Naive thymus-derived CD4-positive, alpha-beta T cell (primary cell): ENCODE measurements at regions not wholly inside any gene's neighbourhood (a gene's known extent, or its start where the extent isn't known, plus 50 kb on each side); places are given as distances from the start of the nearest gene placed in this dataset.
"Not testable (repeated sequence)": the region's sequence is repeated elsewhere in the genome, so short reads cannot be mapped to it uniquely, and the experiment has no call there.

Source experiments
- ATAC-seq: fragments of 150-1000 bp; cut with Tn5 transposase; 2 replicates; pipeline ENCODE4 v1.10.0; 2021; ENCODE audit warnings: mild to moderate bottlenecking, moderate library complexity
- CTCF ChIA-PET: fragments of 350-600 bp; sonication (Branson Sonifier 250); formaldehyde crosslinking; loops from one replicate; lab custom pipeline; 2021; ENCODE audit warnings: antibody characterized with exemption; lab: Charles Lee
- POLR2A ChIA-PET: fragments of 350-600 bp; sonication (Branson Sonifier 250); formaldehyde crosslinking; loops from one replicate; lab custom pipeline; 2021; ENCODE audit warnings: antibody characterized with exemption, inconsistent platforms; lab: Charles Lee
- DNase-seq, 9 donors: peaks; one replicate each; pipeline versions ENCODE4 v3.0.0 to v3.0.0-alpha.2; 2020 to 2022; ENCODE audit warnings: mixed read lengths in 1 of 9
- H3K27ac ChIP-seq: one replicate; pipeline ENCODE4 v1.7.0; 2013; ENCODE audit warnings: mild to moderate bottlenecking, low read depth, low read length, moderate library complexity
- H3K27me3 ChIP-seq, 2 donors: one replicate each; pipeline ENCODE4 v1.7.0; 2013; ENCODE audit warnings: low read length in 2 of 2, mild to moderate bottlenecking in 2 of 2, moderate library complexity in 2 of 2; ENCODE audit not compliant: control insufficient read depth in 2 of 2, insufficient read depth in 2 of 2
- H3K36me3 ChIP-seq, 3 experiments: 1 replicate in 2 of 3; 2 replicates in 1 of 3; pipeline ENCODE4 v1.7.0; 2013; ENCODE audit warnings: low read length in 3 of 3, mild to moderate bottlenecking in 3 of 3, moderate library complexity in 1 of 3; ENCODE audit not compliant: insufficient read depth in 3 of 3, control insufficient read depth in 2 of 3
- H3K4me1 ChIP-seq, 2 donors: one replicate each; pipeline ENCODE4 v1.7.0; 2013; ENCODE audit warnings: low read length in 2 of 2, mild to moderate bottlenecking in 2 of 2, moderate library complexity in 1 of 2; ENCODE audit not compliant: control insufficient read depth in 2 of 2, insufficient read depth in 2 of 2
- H3K4me3 ChIP-seq: 2 replicates; pipeline ENCODE4 v1.7.0; 2013; ENCODE audit warnings: mild to moderate bottlenecking, low read length
- H3K9me3 ChIP-seq, 3 experiments: 1 replicate in 2 of 3; 2 replicates in 1 of 3; pipeline ENCODE4 v1.7.0; 2013; ENCODE audit warnings: low read length in 3 of 3; ENCODE audit not compliant: control insufficient read depth in 2 of 3
- H3K27ac Mint-ChIP-seq, 9 donors: one replicate each; pipeline ENCODE4 v1.8.0; 2020 to 2022; ENCODE audit warnings: mixed read lengths in 9 of 9, mild to moderate bottlenecking in 8 of 9, moderate library complexity in 5 of 9, inconsistent platforms in 2 of 9
- H3K27me3 Mint-ChIP-seq, 5 donors: one replicate each; pipeline ENCODE4 v1.8.0; 2021 to 2022; ENCODE audit warnings: mixed read lengths in 5 of 5, mild to moderate bottlenecking in 1 of 5
- H3K36me3 Mint-ChIP-seq, 5 donors: one replicate each; pipeline ENCODE4 v1.8.0; 2020 to 2022; ENCODE audit warnings: mixed read lengths in 5 of 5, mild to moderate bottlenecking in 3 of 5, inconsistent platforms in 1 of 5
- H3K4me1 Mint-ChIP-seq, 7 donors: one replicate each; pipeline ENCODE4 v1.8.0; 2020 to 2022; ENCODE audit warnings: mixed read lengths in 7 of 7, mild to moderate bottlenecking in 3 of 7, inconsistent platforms in 1 of 7
- H3K4me3 Mint-ChIP-seq, 10 donors: one replicate each; pipeline ENCODE4 v1.8.0; 2020 to 2022; ENCODE audit warnings: mild to moderate bottlenecking in 10 of 10, mixed read lengths in 10 of 10, moderate library complexity in 6 of 10, inconsistent platforms in 2 of 10
- H3K9me3 Mint-ChIP-seq, 11 donors: one replicate each; pipeline ENCODE4 v1.8.0; 2020 to 2022; ENCODE audit warnings: mixed read lengths in 11 of 11, mild to moderate bottlenecking in 4 of 11, inconsistent platforms in 1 of 11, moderate library complexity in 1 of 11
- intact Hi-C, 2 donors: fragments of 100-400 bp; cut with micrococcal nuclease; formaldehyde crosslinking; loops; one replicate each; pipeline ENCODE4 v1.15.1; 2023

GRCh38 chr5:127176769-127177168 is 103.5 kb upstream of the C5orf63 start:
- Histone ChIP-seq H3K9me3 (no peaks in the 10 kb centered on the region), H3K36me3 (no peaks in the 10 kb centered on the region), H3K4me3 (no peak overlapping the region), H3K4me1 (no peaks in the 10 kb centered on the region), H3K27me3 (no peaks in the 10 kb centered on the region), H3K27ac (no peak overlapping the region)
- H3K27me3 Mint-ChIP-seq: peaks cover 4 to 28% (median 9%) of the 10 kb centered on the region in 5 donors
- no peak for ATAC-seq
- CTCF ChIA-PET: no interaction called here
- intact Hi-C loops: no loop called here
- no peak overlapping the region for H3K4me3 Mint-ChIP-seq
- no peaks in the 10 kb centered on the region for H3K4me1 Mint-ChIP-seq
- POLR2A ChIA-PET: no interaction called here
- H3K27ac Mint-ChIP-seq: no peak overlapping the region
- peaks cover 0 to 7% (median 0%) of the 10 kb centered on the region in 5 donors for H3K36me3 Mint-ChIP-seq
- no peak for DNase-seq
- peaks cover 0 to 16% (median 7%) of the 10 kb centered on the region in 11 donors for H3K9me3 Mint-ChIP-seq

GRCh38 chr5:127182631-127183030 is 108.0 kb upstream of the MEGF10 start:
- H3K9me3 Mint-ChIP-seq, H3K27ac Mint-ChIP-seq, H3K36me3 Mint-ChIP-seq, H3K4me1 Mint-ChIP-seq, H3K27me3 ChIP-seq, DNase-seq, intact Hi-C loops, H3K27ac ChIP-seq, H3K36me3 ChIP-seq, H3K4me1 ChIP-seq, H3K9me3 ChIP-seq, H3K4me3 ChIP-seq, CTCF ChIA-PET, ATAC-seq, POLR2A ChIA-PET, H3K4me3 Mint-ChIP-seq: not testable (repeated sequence)
- peaks cover 2 to 16% (median 8%) of the 10 kb centered on the region in 5 donors for H3K27me3 Mint-ChIP-seq

GRCh38 chr5:127183332-127183731 is 107.3 kb upstream of the MEGF10 start:
- POLR2A ChIA-PET: no interaction called here
- Mint-ChIP-seq H3K9me3 (no peaks in the 10 kb centered on the region), H3K4me3 (no peak overlapping the region)

GRCh38 chr5:127184851-127185250 is 105.7 kb upstream of the MEGF10 start:
- Mint-ChIP-seq H3K4me3 (no peak overlapping the region), H3K4me1 (no peaks in the 10 kb centered on the region), H3K36me3 (no peaks in the 10 kb centered on the region), H3K9me3 (no peaks in the 10 kb centered on the region), H3K27me3 (peaks cover 5 to 16% (median 8%) of the 10 kb centered on the region in 5 donors), H3K27ac (no peak overlapping the region)
- ATAC-seq (no peak), DNase-seq (no peak)
- Histone ChIP-seq H3K9me3 (no peaks in the 10 kb centered on the region), H3K27ac (no peak overlapping the region), H3K27me3 (peaks cover 0 to 3% of the 10 kb centered on the region in 2 donors), H3K4me1 (no peaks in the 10 kb centered on the region), H3K36me3 (no peaks in the 10 kb centered on the region), H3K4me3 (no peak overlapping the region)
- ChIA-PET POLR2A (no interaction called here), CTCF (no interaction called here)
- intact Hi-C loops: loop anchor here in 1 of 2 donors (5.0 kb wide), 1 partner anchor 67 kb away; no protein-coding TSS in a partner anchor

More at GRCh38 chr5:127183332-127183731, 107.3 kb upstream of the MEGF10 start:
- Mint-ChIP-seq H3K4me1 (no peaks in the 10 kb centered on the region), H3K36me3 (no peaks in the 10 kb centered on the region), H3K27me3 (peaks cover 2 to 16% (median 8%) of the 10 kb centered on the region in 5 donors), H3K27ac (no peak overlapping the region)
- no peaks in the 10 kb centered on the region for H3K4me1 ChIP-seq
- intact Hi-C loops: no loop called here
- H3K36me3 ChIP-seq: no peaks in the 10 kb centered on the region
- H3K9me3 ChIP-seq: no peaks in the 10 kb centered on the region
- peaks cover 0 to 3% of the 10 kb centered on the region in 2 donors for H3K27me3 ChIP-seq
- H3K4me3 ChIP-seq: no peak overlapping the region
- CTCF ChIA-PET: no interaction called here
- no peak overlapping the region for H3K27ac ChIP-seq
- no peak for DNase-seq
- ATAC-seq: no peak

GRCh38 chr5:127186657-127187056 is 103.9 kb upstream of the MEGF10 start:
- intact Hi-C loops: loop anchor here in 1 of 2 donors (5.0 kb wide), 1 partner anchor 66 kb away; no protein-coding TSS in a partner anchor
- no peak for DNase-seq
- no peaks in the 10 kb centered on the region for H3K9me3 Mint-ChIP-seq
- Histone ChIP-seq H3K9me3 (no peaks in the 10 kb centered on the region), H3K36me3 (no peaks in the 10 kb centered on the region), H3K4me3 (no peak overlapping the region), H3K4me1 (no peaks in the 10 kb centered on the region), H3K27me3 (peaks cover 0 to 3% of the 10 kb centered on the region in 2 donors), H3K27ac (no peak overlapping the region)
- no peak overlapping the region for H3K4me3 Mint-ChIP-seq
- peaks cover 0 to 3% (median 0%) of the 10 kb centered on the region in 5 donors for H3K36me3 Mint-ChIP-seq
- CTCF ChIA-PET: no interaction called here
- no peak for ATAC-seq
- H3K27me3 Mint-ChIP-seq: peaks cover 0 to 12% (median 7%) of the 10 kb centered on the region in 5 donors
- POLR2A ChIA-PET: interaction anchor here (0.7 kb wide), 1 partner anchor 899 kb away, joined by 3 read pairs; no protein-coding TSS in a partner anchor
- H3K27ac Mint-ChIP-seq: no peak overlapping the region
- peaks cover 0 to 4% (median 0%) of the 10 kb centered on the region in 7 donors for H3K4me1 Mint-ChIP-seq

GRCh38 chr5:127187706-127188105 is 102.9 kb upstream of the MEGF10 start:
- no peaks in the 10 kb centered on the region for H3K4me1 ChIP-seq
- H3K4me3 ChIP-seq: no peak overlapping the region
- no peak for ATAC-seq
- Mint-ChIP-seq H3K4me1 (peaks cover 0 to 4% (median 0%) of the 10 kb centered on the region in 7 donors), H3K4me3 (no peak overlapping the region), H3K27me3 (peaks cover 0 to 12% (median 7%) of the 10 kb centered on the region in 5 donors), H3K9me3 (no peaks in the 10 kb centered on the region), H3K36me3 (peaks cover 0 to 3% (median 0%) of the 10 kb centered on the region in 5 donors), H3K27ac (no peak overlapping the region)
- CTCF ChIA-PET: no interaction called here
- H3K9me3 ChIP-seq: no peaks in the 10 kb centered on the region
- no peaks in the 10 kb centered on the region for H3K36me3 ChIP-seq
- POLR2A ChIA-PET: no interaction called here
- peaks cover 0 to 3% of the 10 kb centered on the region in 2 donors for H3K27me3 ChIP-seq
- intact Hi-C loops: loop anchor here in 1 of 2 donors (5.0 kb wide), 1 partner anchor 65 kb away; no protein-coding TSS in a partner anchor
- no peak for DNase-seq
- no peak overlapping the region for H3K27ac ChIP-seq

- Histone ChIP-seq H3K9me3 (no peaks in the 10 kb centered on the region), H3K27me3 (no peaks in the 10 kb centered on the region), H3K27ac (no peak overlapping the region), H3K4me3 (no peak overlapping the region), H3K4me1 (no peaks in the 10 kb centered on the region), H3K36me3 (no peaks in the 10 kb centered on the region)
- H3K27ac Mint-ChIP-seq: peak overlapping the region in 1 of 9 donors; percentile 63
- ChIA-PET CTCF (no interaction called here), POLR2A (no interaction called here)
- DNase-seq: no peak
- peaks cover 0 to 24% (median 16%) of the 10 kb centered on the region in 5 donors for H3K27me3 Mint-ChIP-seq
- peaks cover 0 to 6% (median 0%) of the 10 kb centered on the region in 5 donors for H3K36me3 Mint-ChIP-seq
- H3K4me1 Mint-ChIP-seq: peaks cover 0 to 4% (median 0%) of the 10 kb centered on the region in 7 donors
- intact Hi-C loops: no loop called here
- no peak overlapping the region for H3K4me3 Mint-ChIP-seq
- no peak for ATAC-seq
- H3K9me3 Mint-ChIP-seq: peaks cover 0 to 5% (median 0%) of the 10 kb centered on the region in 11 donors
Observed at GRCh38 chr5:127192150-127192549, 98.4 kb upstream of the MEGF10 start.
